SK-N-SH treated with all-trans-retinoic acid at 6 μM for 48 hours (cell line): ENCODE measurements at regions not wholly inside any gene's neighbourhood (a gene's known extent, or its start where the extent isn't known, plus 50 kb on each side); places are given as distances from the start of the nearest gene placed in this dataset.

Source experiments
- TCF4 ChIP-seq: fragments of 250-450 bp; sonication (Bioruptor Pico); IDR thresholded peaks from 2 replicates; pipeline ENCODE4 v1.8.0; 2021; ENCODE audit warnings: mild to moderate bottlenecking, moderate library complexity, borderline replicate concordance
- TF ChIP-seq, protein P1 (sequence below): fragments of 250-450 bp; sonication (Bioruptor Pico); IDR thresholded peaks from 2 replicates; pipeline ENCODE4 v1.8.0; 2020; ENCODE audit warnings: mild to moderate bottlenecking, moderate library complexity, borderline replicate concordance
- TF ChIP-seq, protein P2 (sequence below): fragments of 250-450 bp; sonication (Bioruptor Pico); IDR thresholded peaks from 2 replicates; pipeline ENCODE4 v1.5.0; 2020; ENCODE audit warnings: mild to moderate bottlenecking, moderate library complexity

DNA sequence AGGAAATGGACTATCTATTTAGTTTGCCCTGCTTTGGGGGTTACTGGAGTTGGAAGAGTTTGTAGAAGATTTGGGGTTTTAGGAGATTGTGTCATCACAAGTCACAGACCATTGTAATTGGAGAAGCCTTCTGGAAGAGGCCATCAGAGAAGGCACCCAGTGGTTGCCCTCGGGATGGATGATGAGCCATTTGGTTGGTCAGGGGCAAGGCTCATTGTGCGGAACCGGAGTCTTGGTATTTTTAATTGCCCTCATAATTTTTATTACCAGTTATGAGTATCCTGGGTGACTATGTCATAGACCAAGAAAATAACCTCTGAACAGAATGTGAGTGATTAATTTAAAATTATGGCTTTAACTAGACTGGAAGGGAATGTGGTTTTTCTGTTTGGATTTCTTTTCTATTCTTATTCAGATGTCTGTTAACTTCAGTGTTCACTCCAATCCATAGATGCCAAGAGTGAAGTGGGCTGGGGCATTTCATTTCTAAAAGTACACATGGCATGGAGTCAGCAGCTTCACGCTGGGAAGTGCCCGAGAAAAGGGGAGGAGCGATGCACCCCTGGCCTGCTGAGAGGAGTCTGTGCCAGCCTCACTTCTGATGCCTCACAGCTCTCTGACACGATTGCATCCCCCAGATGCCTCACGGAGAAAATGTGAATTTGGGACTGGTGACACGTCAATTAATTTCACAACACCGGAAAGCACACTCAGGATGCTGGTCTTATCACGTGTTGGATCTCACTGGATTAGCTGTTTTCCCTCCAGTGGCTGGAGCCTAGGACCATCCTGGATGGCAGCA, 225.6 kb upstream of the IGFBP3 start:
- TF ChIP-seq, protein P1, sequence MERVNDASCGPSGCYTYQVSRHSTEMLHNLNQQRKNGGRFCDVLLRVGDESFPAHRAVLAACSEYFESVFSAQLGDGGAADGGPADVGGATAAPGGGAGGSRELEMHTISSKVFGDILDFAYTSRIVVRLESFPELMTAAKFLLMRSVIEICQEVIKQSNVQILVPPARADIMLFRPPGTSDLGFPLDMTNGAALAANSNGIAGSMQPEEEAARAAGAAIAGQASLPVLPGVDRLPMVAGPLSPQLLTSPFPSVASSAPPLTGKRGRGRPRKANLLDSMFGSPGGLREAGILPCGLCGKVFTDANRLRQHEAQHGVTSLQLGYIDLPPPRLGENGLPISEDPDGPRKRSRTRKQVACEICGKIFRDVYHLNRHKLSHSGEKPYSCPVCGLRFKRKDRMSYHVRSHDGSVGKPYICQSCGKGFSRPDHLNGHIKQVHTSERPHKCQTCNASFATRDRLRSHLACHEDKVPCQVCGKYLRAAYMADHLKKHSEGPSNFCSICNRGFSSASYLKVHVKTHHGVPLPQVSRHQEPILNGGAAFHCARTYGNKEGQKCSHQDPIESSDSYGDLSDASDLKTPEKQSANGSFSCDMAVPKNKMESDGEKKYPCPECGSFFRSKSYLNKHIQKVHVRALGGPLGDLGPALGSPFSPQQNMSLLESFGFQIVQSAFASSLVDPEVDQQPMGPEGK (CRISPR knock-in tag): no peak
- TF ChIP-seq, protein P2, sequence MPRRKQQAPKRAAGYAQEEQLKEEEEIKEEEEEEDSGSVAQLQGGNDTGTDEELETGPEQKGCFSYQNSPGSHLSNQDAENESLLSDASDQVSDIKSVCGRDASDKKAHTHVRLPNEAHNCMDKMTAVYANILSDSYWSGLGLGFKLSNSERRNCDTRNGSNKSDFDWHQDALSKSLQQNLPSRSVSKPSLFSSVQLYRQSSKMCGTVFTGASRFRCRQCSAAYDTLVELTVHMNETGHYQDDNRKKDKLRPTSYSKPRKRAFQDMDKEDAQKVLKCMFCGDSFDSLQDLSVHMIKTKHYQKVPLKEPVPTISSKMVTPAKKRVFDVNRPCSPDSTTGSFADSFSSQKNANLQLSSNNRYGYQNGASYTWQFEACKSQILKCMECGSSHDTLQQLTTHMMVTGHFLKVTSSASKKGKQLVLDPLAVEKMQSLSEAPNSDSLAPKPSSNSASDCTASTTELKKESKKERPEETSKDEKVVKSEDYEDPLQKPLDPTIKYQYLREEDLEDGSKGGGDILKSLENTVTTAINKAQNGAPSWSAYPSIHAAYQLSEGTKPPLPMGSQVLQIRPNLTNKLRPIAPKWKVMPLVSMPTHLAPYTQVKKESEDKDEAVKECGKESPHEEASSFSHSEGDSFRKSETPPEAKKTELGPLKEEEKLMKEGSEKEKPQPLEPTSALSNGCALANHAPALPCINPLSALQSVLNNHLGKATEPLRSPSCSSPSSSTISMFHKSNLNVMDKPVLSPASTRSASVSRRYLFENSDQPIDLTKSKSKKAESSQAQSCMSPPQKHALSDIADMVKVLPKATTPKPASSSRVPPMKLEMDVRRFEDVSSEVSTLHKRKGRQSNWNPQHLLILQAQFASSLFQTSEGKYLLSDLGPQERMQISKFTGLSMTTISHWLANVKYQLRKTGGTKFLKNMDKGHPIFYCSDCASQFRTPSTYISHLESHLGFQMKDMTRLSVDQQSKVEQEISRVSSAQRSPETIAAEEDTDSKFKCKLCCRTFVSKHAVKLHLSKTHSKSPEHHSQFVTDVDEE (CRISPR knock-in tag): no peak
- TF ChIP-seq TCF4 (CRISPR knock-in tag): no peak
